BE2C (cell line): ENCODE measurements at regions not wholly inside any gene's neighbourhood (a gene's known extent, or its start where the extent isn't known, plus 50 kb on each side); places are given as distances from the start of the nearest gene placed in this dataset.

Experiments used
- DNase-seq: peaks from one replicate; pipeline ENCODE4 v3.0.0-alpha.2; 2020
- H3K27me3 ChIP-seq: fragments of 250-450 bp; sonication (Bioruptor Pico); 2 replicates; pipeline ENCODE4 v1.5.1; 2020; ENCODE audit warnings: mild to moderate bottlenecking
- H3K36me3 ChIP-seq: fragments of 250-450 bp; sonication (Bioruptor Pico); 2 replicates; pipeline ENCODE4 v1.5.1; 2020; ENCODE audit warnings: mild to moderate bottlenecking
- H3K4me1 ChIP-seq: fragments of 250-450 bp; sonication (Bioruptor Pico); 2 replicates; pipeline ENCODE4 v1.5.1; 2020
- H3K4me3 ChIP-seq: 2 replicates; pipeline ENCODE4 v1.5.1; 2011; ENCODE audit warnings: low read depth, low read length
- H3K9me3 ChIP-seq: fragments of 250-450 bp; sonication (Bioruptor Pico); 2 replicates; pipeline ENCODE4 v1.5.1; 2020
- TF ChIP-seq, protein P1 (sequence below): IDR thresholded peaks from 2 replicates; pipeline ENCODE4 v1.5.1; 2012; ENCODE audit warnings: mild to moderate bottlenecking, low read depth, low read length

DNA sequence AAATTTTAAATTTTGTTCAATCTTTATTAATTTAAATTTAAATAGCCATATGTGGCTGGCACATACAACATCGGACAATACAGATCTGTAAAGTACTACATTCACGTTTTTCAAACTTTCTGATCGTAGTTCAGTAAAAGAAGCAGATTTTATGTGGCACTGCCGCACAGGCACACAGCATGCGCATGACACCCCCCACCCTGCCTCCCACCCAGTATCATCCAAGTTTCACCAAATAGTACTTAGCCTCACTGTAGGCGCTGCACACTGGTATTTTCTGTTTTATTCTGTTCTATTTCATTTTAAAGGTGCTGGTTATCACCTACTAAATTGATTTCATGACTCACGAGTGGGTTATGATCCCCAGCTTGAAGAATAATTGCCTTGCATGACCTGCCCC is 159.9 kb downstream of the HIPK3 start:
- TF ChIP-seq, protein P1, sequence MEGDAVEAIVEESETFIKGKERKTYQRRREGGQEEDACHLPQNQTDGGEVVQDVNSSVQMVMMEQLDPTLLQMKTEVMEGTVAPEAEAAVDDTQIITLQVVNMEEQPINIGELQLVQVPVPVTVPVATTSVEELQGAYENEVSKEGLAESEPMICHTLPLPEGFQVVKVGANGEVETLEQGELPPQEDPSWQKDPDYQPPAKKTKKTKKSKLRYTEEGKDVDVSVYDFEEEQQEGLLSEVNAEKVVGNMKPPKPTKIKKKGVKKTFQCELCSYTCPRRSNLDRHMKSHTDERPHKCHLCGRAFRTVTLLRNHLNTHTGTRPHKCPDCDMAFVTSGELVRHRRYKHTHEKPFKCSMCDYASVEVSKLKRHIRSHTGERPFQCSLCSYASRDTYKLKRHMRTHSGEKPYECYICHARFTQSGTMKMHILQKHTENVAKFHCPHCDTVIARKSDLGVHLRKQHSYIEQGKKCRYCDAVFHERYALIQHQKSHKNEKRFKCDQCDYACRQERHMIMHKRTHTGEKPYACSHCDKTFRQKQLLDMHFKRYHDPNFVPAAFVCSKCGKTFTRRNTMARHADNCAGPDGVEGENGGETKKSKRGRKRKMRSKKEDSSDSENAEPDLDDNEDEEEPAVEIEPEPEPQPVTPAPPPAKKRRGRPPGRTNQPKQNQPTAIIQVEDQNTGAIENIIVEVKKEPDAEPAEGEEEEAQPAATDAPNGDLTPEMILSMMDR = no peak
- Histone ChIP-seq H3K9me3 (no peaks in the 10 kb centered on the region), H3K36me3 (no peaks in the 10 kb centered on the region), H3K27me3 (no peaks in the 10 kb centered on the region), H3K4me3 (no peak overlapping the region), H3K4me1 (no peaks in the 10 kb centered on the region)
- no peak for DNase-seq

DNA sequence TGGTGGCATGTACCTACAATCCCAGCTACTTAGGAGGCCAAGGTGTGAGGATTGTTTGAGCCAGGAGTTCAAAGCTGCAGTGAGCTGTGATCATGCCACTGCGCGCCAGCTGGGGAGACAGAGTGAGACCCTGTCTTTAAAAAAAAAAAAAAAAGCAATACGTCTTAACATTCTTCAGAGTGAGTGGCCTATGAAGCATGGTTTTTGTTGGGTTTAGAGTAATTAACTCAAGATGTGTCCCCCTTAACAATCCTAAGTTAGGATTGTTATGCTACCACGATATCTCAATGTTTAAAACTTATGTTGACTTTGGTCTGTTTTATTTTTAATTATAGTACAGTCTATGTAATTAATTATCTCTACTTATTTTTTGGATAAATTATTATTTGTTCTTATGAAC is 156.1 kb downstream of the HIPK3 start:
- no peak for DNase-seq
- TF ChIP-seq, protein P1 = no peak
- no peaks in the 10 kb centered on the region for H3K4me1 ChIP-seq
- H3K9me3 ChIP-seq = no peaks in the 10 kb centered on the region
- no peaks in the 10 kb centered on the region for H3K36me3 ChIP-seq
- no peak overlapping the region for H3K4me3 ChIP-seq
- no peaks in the 10 kb centered on the region for H3K27me3 ChIP-seq

DNA sequence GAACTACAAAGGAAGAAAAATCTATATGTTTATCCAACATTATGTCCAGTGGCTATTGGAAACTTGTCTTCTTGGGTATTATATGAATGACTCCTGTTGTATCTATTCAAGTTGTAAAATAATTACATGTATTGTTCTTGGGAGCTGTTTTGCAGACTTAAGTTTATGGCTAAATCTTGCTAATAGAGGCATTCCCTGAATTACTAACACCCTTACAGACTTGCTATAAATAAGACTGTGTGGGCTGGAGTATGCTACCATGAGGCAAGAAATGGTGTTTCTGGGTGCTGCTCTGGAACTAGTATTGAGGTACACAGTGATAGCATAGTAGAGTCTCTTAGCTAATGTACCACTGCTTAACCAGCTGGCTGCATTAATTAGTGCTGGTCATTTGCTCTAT is 155.1 kb downstream of the HIPK3 start:
- Histone ChIP-seq H3K9me3 (no peaks in the 10 kb centered on the region), H3K4me1 (no peaks in the 10 kb centered on the region), H3K36me3 (no peaks in the 10 kb centered on the region), H3K4me3 (no peak overlapping the region), H3K27me3 (no peaks in the 10 kb centered on the region)
- TF ChIP-seq, protein P1 = no peak
- no peak for DNase-seq

DNA sequence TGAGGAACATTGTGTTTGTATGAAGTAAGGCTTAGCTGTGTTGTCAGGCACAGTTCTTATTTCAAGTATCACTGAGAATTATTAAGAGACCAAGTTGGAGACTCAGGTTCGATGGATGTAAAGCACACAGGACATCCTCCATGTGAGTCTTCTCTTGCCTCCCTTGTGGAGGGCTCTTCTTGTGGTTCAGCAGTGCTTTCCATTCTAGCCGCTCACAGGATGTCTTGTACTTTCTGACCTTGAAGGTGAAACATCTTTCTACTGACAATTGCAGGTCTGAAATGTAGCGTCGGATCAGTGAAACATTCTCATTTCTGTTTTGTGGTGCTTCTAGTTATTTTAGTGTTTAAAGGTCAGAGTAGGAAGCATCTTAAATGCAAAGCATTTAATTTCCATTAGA is 154.6 kb downstream of the HIPK3 start:
- DNase-seq = no peak
- TF ChIP-seq, protein P1 = no peak
- no peaks in the 10 kb centered on the region for H3K36me3 ChIP-seq
- H3K9me3 ChIP-seq = no peaks in the 10 kb centered on the region
- no peaks in the 10 kb centered on the region for H3K27me3 ChIP-seq
- H3K4me1 ChIP-seq = no peaks in the 10 kb centered on the region
- H3K4me3 ChIP-seq = no peak overlapping the region

DNA sequence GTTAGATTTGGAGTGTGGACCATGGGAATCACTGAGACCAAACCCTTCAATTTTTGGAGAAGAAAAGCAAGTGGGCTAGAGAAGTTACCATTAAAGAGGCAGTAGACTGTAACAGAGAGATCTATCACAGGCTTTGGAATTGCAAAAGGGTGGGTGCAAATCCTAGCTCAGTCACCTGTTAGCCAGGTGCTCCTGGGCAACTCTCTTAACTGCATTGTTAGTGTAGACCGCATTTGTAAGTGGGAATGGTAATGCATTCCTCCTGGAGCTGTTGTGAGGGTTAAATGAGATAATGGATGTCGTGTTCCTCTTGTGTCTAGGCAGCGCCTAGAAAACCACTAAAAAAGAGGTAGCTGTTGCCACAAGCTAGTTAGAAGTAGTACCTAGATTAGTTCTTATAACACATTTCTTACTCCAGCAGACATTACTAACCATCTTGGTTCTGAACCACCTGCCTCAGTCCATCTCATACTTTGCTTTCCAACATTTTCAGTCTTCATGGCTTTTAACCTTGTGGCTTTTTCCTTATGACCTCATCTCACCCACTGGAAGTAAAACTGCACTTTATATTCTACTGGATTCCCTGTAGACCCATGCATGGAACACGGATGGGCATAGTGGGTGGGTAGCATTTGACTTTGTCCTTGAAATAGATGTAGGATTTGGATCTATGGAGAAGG is 153.0 kb downstream of the HIPK3 start:
- Histone ChIP-seq H3K4me1 (no peaks in the 10 kb centered on the region), H3K27me3 (no peaks in the 10 kb centered on the region), H3K9me3 (no peaks in the 10 kb centered on the region), H3K4me3 (no peak overlapping the region), H3K36me3 (no peaks in the 10 kb centered on the region)
- TF ChIP-seq, protein P1 = no peak
- DNase-seq = no peak
